ENCODE measurements at regions not wholly inside any gene's neighbourhood (a gene's known extent, or its start where the extent isn't known, plus 50 kb on each side); places are given as distances from the start of the nearest gene placed in this dataset.
A peak's percentile ranks its signal among the peaks of the same experiment; 100 is the strongest.
"Not testable (repeated sequence)": the region's sequence is repeated elsewhere in the genome, so short reads cannot be mapped to it uniquely, and the experiment has no call there.

DNA sequence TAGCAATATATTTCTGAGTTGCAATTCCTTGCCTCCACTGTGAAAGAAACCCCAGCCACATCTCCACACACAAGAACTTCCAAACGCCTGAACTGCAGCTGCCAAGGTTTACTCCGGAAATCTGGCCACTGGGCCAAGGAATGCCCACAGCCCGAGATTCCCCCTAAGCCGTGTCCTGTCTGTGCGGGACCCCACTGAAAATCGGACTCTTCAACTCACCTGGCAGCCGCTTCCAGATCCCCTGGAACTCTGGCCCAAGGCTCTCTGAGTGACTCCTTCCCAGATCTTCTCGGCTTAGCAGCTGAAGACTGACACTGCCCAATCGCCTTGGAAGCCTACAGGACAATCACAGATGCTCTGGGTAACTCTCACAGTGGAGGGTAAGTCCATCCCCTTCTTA is 256.3 kb upstream of the GULP1 start:
- not testable (repeated sequence) for DNase-seq (ENCODE audit: low read depth in 4 of 4, low spot score in 3 of 4)

DNA sequence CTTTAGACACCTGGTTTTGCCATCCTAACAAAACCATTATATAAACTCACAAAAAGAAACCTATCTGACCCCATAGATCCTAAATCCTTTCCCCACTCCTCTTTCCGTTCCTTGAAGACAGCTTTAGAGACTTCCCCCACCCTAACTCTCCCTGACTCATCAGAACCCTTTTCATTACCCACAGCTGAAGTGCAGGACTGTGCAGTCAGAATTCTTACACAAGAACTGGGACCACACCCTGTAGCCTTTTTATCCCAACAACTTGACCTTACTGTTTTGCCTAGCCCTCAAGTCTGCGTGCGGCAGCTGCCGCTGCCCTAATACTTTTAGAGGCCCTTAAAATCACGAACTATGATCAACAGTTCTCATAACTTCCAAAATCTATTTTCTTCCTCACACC is 254.9 kb upstream of the GULP1 start:
- DNase-seq (ENCODE audit: low read depth in 4 of 4, low spot score in 3 of 4), result not testable (repeated sequence)

GRCh38 chr2:188039307-188039706 is 252.4 kb upstream of the GULP1 start:
- no peak for DNase-seq (ENCODE audit: low read depth in 4 of 4, low spot score in 3 of 4)

DNA sequence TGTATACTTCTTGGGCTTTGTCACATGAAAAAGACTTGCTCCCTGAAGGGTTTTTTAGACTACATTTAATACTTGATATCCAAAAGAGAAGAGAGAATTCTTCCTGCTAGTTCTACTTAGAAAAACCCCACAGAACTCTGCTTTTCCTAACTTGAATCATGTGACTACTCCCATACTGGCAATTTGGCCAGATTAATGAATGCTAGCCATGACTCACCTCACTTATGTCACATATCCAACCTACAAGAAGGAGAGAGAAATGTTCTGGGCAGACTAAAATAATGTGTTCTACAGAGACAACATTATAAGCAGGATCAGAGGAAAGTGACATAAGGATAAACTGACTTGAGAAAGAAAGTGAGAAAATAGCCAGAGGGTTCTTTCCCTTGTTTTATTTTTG is 249.3 kb upstream of the GULP1 start:
- DNase-seq (ENCODE audit: low read depth in 4 of 4, low spot score in 3 of 4), result no peak

- DNase-seq (ENCODE audit: low read depth in 4 of 4, low spot score in 3 of 4), result no peak
Observed at GRCh38 chr2:188045016-188045415, 246.7 kb upstream of the GULP1 start.

- DNase-seq (ENCODE audit: low read depth in 4 of 4, low spot score in 3 of 4), result no peak
Observed at GRCh38 chr2:188046437-188046836, 245.2 kb upstream of the GULP1 start.

GRCh38 chr2:188047735-188048134 is 243.9 kb upstream of the GULP1 start:
- DNase-seq (ENCODE audit: low read depth in 4 of 4, low spot score in 3 of 4), result no peak

DNA sequence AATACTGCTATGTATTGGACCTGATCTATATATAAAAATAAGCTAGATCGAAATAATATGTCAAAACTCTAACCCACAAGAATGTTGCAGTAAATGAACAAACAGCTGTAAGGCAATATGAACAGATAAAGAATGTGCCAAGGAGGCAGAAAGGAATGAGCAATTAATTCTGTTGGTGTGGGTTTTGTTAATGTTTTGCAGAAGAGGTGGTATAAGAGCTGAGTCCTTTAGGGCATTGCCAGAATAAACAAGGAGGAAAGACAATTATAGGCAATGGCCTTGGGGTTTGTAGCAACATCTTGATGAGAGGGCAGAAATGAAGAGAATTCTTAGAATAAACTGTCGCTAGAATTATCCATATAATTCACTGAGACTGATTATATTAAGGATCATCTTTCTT is 240.9 kb upstream of the GULP1 start:
- DNase-seq (ENCODE audit: low read depth in 4 of 4, low spot score in 3 of 4), result peak in 1 of 4 donors; percentile 29

DNA sequence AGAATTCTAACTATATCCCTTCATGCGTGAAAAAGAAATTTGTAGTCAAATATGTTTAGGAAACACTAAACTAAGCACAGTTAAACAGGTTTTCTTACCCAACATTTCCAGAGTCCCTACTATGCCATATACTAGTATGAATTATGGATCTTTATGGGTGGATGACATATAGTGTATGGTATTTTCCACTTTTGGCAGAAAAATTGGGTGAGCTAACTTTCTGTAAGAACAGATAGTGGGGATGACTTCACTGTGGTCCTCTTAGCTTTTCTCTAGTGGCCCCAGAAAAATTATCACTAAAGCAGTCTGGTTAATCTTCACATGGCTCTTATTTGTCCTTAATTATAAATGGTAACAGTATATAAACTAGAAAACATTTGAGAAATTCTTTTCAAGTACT is 240.0 kb upstream of the GULP1 start:
- no peak for DNase-seq (ENCODE audit: low read depth in 4 of 4, low spot score in 3 of 4)

GRCh38 chr2:188065386-188065785 is 226.3 kb upstream of the GULP1 start:
- no peak for DNase-seq (ENCODE audit: low read depth in 4 of 4, low spot score in 3 of 4)

GRCh38 chr2:188068093-188068492 is 223.6 kb upstream of the GULP1 start:
- DNase-seq (ENCODE audit: low read depth in 4 of 4, low spot score in 3 of 4), result no peak

GRCh38 chr2:188076149-188077056 is 215.3 kb upstream of the GULP1 start:
- no peak for DNase-seq (ENCODE audit: low read depth in 4 of 4, low spot score in 3 of 4)

GRCh38 chr2:188077757-188078156 is 213.9 kb upstream of the GULP1 start:
- DNase-seq (ENCODE audit: low read depth in 4 of 4, low spot score in 3 of 4), result no peak

- no peak for DNase-seq (ENCODE audit: low read depth in 4 of 4, low spot score in 3 of 4)
Observed at GRCh38 chr2:188078534-188078933, 213.1 kb upstream of the GULP1 start.

- DNase-seq (ENCODE audit: low read depth in 4 of 4, low spot score in 3 of 4), result no peak
Observed at GRCh38 chr2:188079196-188079595, 212.5 kb upstream of the GULP1 start.

DNA sequence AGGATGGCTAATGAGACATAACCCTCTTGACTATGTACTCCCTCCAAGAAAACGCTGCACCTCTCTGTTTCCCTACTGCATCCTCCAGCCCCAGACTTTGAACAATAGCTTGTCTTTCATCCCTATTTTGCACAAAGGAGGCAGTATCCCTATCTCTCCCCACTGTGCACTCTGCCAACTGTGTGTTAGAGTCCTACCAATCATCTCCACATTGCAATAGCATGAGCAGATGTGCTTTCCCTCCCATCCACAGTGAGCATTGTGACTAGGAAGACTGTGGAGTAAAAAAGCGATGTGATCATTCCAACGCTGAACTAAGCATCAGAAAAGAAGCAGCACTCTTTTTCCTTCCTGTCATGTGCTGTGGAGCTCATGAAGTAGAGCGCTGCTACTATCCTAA is 206.3 kb upstream of the GULP1 start:
- no peak for DNase-seq (ENCODE audit: low read depth in 4 of 4, low spot score in 3 of 4)

- no peak for DNase-seq (ENCODE audit: low read depth in 4 of 4, low spot score in 3 of 4)
Observed at GRCh38 chr2:188089901-188090300, 201.8 kb upstream of the GULP1 start.

GRCh38 chr2:188091220-188091619 is 200.5 kb upstream of the GULP1 start:
- no peak for DNase-seq (ENCODE audit: low read depth in 4 of 4, low spot score in 3 of 4)

DNA sequence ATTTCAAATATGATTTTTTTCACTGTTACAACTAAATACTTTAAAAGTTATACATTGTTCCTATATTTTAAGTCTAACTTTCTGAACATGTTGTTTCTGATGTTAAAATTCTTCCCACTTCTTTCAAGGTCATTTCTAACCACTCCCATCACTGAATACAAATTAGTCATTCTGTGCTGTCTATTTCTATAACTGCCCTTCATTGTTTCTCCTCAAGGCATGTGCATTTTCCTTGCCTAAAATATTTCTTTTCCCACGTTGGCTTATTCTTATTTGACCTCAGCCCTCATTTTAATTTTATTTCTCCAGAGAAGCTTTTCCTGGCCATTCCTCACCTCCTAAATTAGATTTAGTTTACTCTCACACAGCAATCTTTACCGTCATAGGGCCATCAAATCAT is 198.9 kb upstream of the GULP1 start:
- no peak for DNase-seq (ENCODE audit: low read depth in 4 of 4, low spot score in 3 of 4)

DNA sequence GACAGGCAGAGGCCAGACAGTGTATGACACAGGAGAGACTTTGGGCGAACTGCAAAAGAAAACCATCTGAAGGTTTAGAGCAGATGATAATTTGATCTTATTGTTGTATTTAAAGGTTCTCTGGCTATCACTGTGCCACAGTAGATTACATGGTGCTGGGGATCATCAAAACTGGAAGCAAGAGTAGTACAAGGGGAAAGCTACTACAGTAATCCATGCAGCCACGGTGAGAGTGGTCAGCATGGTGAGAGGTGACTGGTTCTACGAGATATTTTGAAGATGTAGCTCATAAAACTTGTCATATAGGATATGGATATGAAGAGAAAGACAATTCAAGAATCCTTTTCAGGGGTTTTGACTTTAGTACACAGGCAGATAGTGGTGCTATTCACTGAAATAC is 194.8 kb upstream of the GULP1 start:
- DNase-seq (ENCODE audit: low read depth in 4 of 4, low spot score in 3 of 4), result no peak

GRCh38 chr2:188102881-188103280 is 188.8 kb upstream of the GULP1 start:
- DNase-seq (ENCODE audit: low read depth in 4 of 4, low spot score in 3 of 4), result no peak

DNA sequence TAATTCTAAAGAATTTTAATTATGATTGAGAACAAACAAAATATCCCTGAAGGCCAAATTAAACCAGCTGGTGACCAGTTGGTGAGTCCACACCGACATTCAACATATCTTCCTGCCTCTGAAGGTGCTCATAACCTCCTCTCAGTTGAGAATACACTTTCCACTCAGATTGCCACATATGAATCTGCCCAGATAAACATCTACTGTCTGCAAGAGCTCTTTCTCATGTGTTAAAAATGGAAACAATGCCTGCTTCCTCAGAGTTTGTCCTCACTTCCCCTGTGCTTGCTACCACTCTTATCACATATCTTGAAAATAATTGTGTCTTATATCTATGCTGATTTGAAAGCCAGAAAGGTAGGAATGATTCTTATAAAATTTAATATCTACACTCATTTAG is 177.7 kb upstream of the GULP1 start:
- no peak for DNase-seq (ENCODE audit: low read depth in 4 of 4, low spot score in 3 of 4)

DNA sequence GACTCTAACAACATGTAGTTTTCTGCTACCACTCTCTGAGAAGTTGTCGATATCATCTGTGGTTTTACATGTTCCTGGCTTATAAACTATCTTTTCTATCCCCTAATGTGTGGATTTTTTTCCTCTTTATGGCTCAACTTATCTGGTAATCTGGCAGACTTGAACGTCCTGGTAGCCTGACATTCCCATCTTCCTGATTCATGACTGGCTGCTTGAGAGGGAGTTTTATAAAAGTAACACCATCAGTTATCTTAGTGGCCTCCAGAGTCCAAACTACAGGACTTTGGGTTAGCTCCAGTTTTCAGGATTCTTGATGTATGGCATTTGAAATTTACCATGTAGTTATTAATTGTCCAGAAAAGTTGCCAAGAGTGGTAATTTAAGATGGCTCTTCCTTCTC is 174.0 kb upstream of the GULP1 start:
- DNase-seq (ENCODE audit: low read depth in 4 of 4, low spot score in 3 of 4), result no peak

Data from left renal pelvis (tissue), 4 donors.